ENCODE measurements at regions not wholly inside any gene's neighbourhood (a gene's known extent, or its start where the extent isn't known, plus 50 kb on each side); places are given as distances from the start of the nearest gene placed in this dataset.
A peak's percentile ranks its signal among the peaks of the same experiment; 100 is the strongest.

GRCh38 chr11:59267196-59267595, 54.5 kb upstream of the MPEG1 start:
- peak; percentile 66 for DNase-seq (ENCODE audit: extremely low read depth, insufficient read length)
- H3K36me3 ChIP-seq (ENCODE audit: control insufficient read depth, insufficient read depth, low read length) = peaks cover 4% of the 10 kb centered on the region
- no peaks in the 10 kb centered on the region for H3K27me3 ChIP-seq (replicated peaks; ENCODE audit: control insufficient read depth, insufficient read depth, low read length)
- no peak overlapping the region for H3K4me3 ChIP-seq (replicated peaks; ENCODE audit: low read depth, low read length)
- peak; percentile 11 for TF ChIP-seq CTCF (IDR thresholded peaks at IDR 0.05; ENCODE audit: insufficient read depth, low read length, poor library complexity, severe bottlenecking)

GRCh38 chr11:59266491-59266890, 53.8 kb upstream of the MPEG1 start:
- H3K27me3 ChIP-seq (replicated peaks; ENCODE audit: control insufficient read depth, insufficient read depth, low read length) = no peaks in the 10 kb centered on the region
- no peak overlapping the region for H3K4me3 ChIP-seq (replicated peaks; ENCODE audit: low read depth, low read length)
- no peak for TF ChIP-seq CTCF (IDR thresholded peaks at IDR 0.05; ENCODE audit: insufficient read depth, low read length, poor library complexity, severe bottlenecking)
- H3K36me3 ChIP-seq (ENCODE audit: control insufficient read depth, insufficient read depth, low read length) = peaks cover 4% of the 10 kb centered on the region
- no peak for DNase-seq (ENCODE audit: extremely low read depth, insufficient read length)

- no peak for DNase-seq (ENCODE audit: extremely low read depth, insufficient read length)
- TF ChIP-seq CTCF (IDR thresholded peaks at IDR 0.05; ENCODE audit: insufficient read depth, low read length, poor library complexity, severe bottlenecking) = no peak
- Histone ChIP-seq H3K4me3 (replicated peaks; ENCODE audit: low read depth, low read length) (no peak overlapping the region), H3K36me3 (ENCODE audit: control insufficient read depth, insufficient read depth, low read length) (peaks cover 4% of the 10 kb centered on the region), H3K27me3 (replicated peaks; ENCODE audit: control insufficient read depth, insufficient read depth, low read length) (no peaks in the 10 kb centered on the region)
These were observed 53.0 kb upstream of the MPEG1 start for GRCh38 chr11:59265735-59266134.

GRCh38 chr11:59264736-59265135, 52.0 kb upstream of the MPEG1 start:
- H3K4me3 ChIP-seq (replicated peaks; ENCODE audit: low read depth, low read length) = no peak overlapping the region
- H3K27me3 ChIP-seq (replicated peaks; ENCODE audit: control insufficient read depth, insufficient read depth, low read length) = no peaks in the 10 kb centered on the region
- no peak for TF ChIP-seq CTCF (IDR thresholded peaks at IDR 0.05; ENCODE audit: insufficient read depth, low read length, poor library complexity, severe bottlenecking)
- peaks cover 4% of the 10 kb centered on the region for H3K36me3 ChIP-seq (ENCODE audit: control insufficient read depth, insufficient read depth, low read length)
- DNase-seq (ENCODE audit: extremely low read depth, insufficient read length) = no peak

- DNase-seq (ENCODE audit: extremely low read depth, insufficient read length) = no peak
- peaks cover 4% of the 10 kb centered on the region for H3K36me3 ChIP-seq (ENCODE audit: control insufficient read depth, insufficient read depth, low read length)
- TF ChIP-seq CTCF (IDR thresholded peaks at IDR 0.05; ENCODE audit: insufficient read depth, low read length, poor library complexity, severe bottlenecking) = peak; percentile 63
- H3K27me3 ChIP-seq (replicated peaks; ENCODE audit: control insufficient read depth, insufficient read depth, low read length) = no peaks in the 10 kb centered on the region
- no peak overlapping the region for H3K4me3 ChIP-seq (replicated peaks; ENCODE audit: low read depth, low read length)
These were observed 50.6 kb upstream of the MPEG1 start for GRCh38 chr11:59263225-59263894.
